ENCODE measurements at regions not wholly inside any gene's neighbourhood (a gene's known extent, or its start where the extent isn't known, plus 50 kb on each side); places are given as distances from the start of the nearest gene placed in this dataset.
"Not testable (repeated sequence)": the region's sequence is repeated elsewhere in the genome, so short reads cannot be mapped to it uniquely, and the experiment has no call there.

- no CpG with 5 or more reads among the region's 1 CpG for WGBS (ENCODE audit: extremely low coverage, insufficient read length, low lambda C conversion rate)
- Histone ChIP-seq H4K5ac (ENCODE audit: insufficient read length, low read depth, low read length) (no peak overlapping the region), H3K56ac (ENCODE audit: insufficient read length, low read depth, low read length) (no peak overlapping the region), H2BK20ac (ENCODE audit: low read depth, low read length, poor library complexity, severe bottlenecking) (no peak overlapping the region), H3K4ac (ENCODE audit: low read depth, low read length) (no peak overlapping the region), H3K4me2 (ENCODE audit: insufficient read depth, insufficient read length, low read length) (no peak overlapping the region), H3K4me1 (ENCODE audit: insufficient read depth, low read length) (no peaks in the 10 kb centered on the region), H3T11ph (ENCODE audit: low read length) (no peak overlapping the region), H4K20me1 (ENCODE audit: control insufficient read depth, insufficient read depth, insufficient read length) (no peaks in the 10 kb centered on the region), H3K27me3 (ENCODE audit: insufficient read depth, low read length) (no peaks in the 10 kb centered on the region), H3K23me2 (ENCODE audit: insufficient read length, low read depth, low read length, poor library complexity, severe bottlenecking) (no peaks in the 10 kb centered on the region), H2BK15ac (ENCODE audit: low read depth, low read length) (no peak overlapping the region), H2BK12ac (ENCODE audit: insufficient read length, low read depth, low read length) (no peak overlapping the region), H2AFZ (ENCODE audit: low read length) (no peak overlapping the region), H2AK5ac (ENCODE audit: insufficient read length, low read length) (no peak overlapping the region), H3K14ac (ENCODE audit: insufficient read depth, low read length) (no peak overlapping the region), H3K23ac (ENCODE audit: insufficient read length, low read depth, low read length) (no peak overlapping the region), H3K79me2 (ENCODE audit: insufficient read depth, low read length) (no peaks in the 10 kb centered on the region), H3K18ac (ENCODE audit: insufficient read length, low read depth, low read length) (no peak overlapping the region), H3K9ac (ENCODE audit: extremely low read depth, insufficient read length, low read length) (no peak overlapping the region), H4K8ac (replicated peaks; ENCODE audit: insufficient read length, low read depth, low read length) (no peak overlapping the region), H2BK5ac (ENCODE audit: insufficient read length, low read length) (no peak overlapping the region), H3K79me1 (ENCODE audit: insufficient read depth, low read depth, low read length, poor library complexity, severe bottlenecking) (no peaks in the 10 kb centered on the region), H3K9me3 (ENCODE audit: control insufficient read depth, low read depth, low read length) (peaks cover 6% of the 10 kb centered on the region), H4K91ac (ENCODE audit: insufficient read length, low read depth, low read length) (no peak overlapping the region), H2BK120ac (ENCODE audit: low read depth, low read length, poor library complexity, severe bottlenecking) (no peak overlapping the region), H3K27ac (ENCODE audit: insufficient read length, low read depth, low read length) (no peak overlapping the region)
- Mint-ChIP-seq H3K27me3 (ENCODE audit: low read depth) (no peaks in the 10 kb centered on the region), H3K4me1 (no peaks in the 10 kb centered on the region), H3K36me3 (ENCODE audit: insufficient read depth in 1 of 3, low read depth in 3 of 3) (peaks cover 0 to 2% (median 0%) of the 10 kb centered on the region in 3 experiments; a peak in 2 of 7 replicates), H3K4me3 (no peak overlapping the region), H3K9me3 (peaks cover 48 to 73% of the 10 kb centered on the region in 2 experiments), H3K27ac (no peak overlapping the region)
- TF ChIP-seq CTCF (conservative IDR thresholded peaks at IDR 0.05): no peak
- no peak for DNase-seq
Measured at GRCh38 chrX:76827672-76828071, 400.2 kb downstream of the MAGEE1 start.

GRCh38 chrX:76840902-76841301, 413.4 kb downstream of the MAGEE1 start:
- not testable (repeated sequence) for H3K27me3 ChIP-seq (ENCODE audit: insufficient read depth, low read length); H4K8ac ChIP-seq (replicated peaks; ENCODE audit: insufficient read length, low read depth, low read length); H3K27ac Mint-ChIP-seq; H3K14ac ChIP-seq (ENCODE audit: insufficient read depth, low read length); H4K91ac ChIP-seq (ENCODE audit: insufficient read length, low read depth, low read length); H2BK15ac ChIP-seq (ENCODE audit: low read depth, low read length); H3K36me3 Mint-ChIP-seq (ENCODE audit: insufficient read depth in 1 of 3, low read depth in 3 of 3); H4K20me1 ChIP-seq (ENCODE audit: control insufficient read depth, insufficient read depth, insufficient read length); H3K56ac ChIP-seq (ENCODE audit: insufficient read length, low read depth, low read length); H3K79me1 ChIP-seq (ENCODE audit: insufficient read depth, low read depth, low read length, poor library complexity, severe bottlenecking); H2BK5ac ChIP-seq (ENCODE audit: insufficient read length, low read length); H2BK120ac ChIP-seq (ENCODE audit: low read depth, low read length, poor library complexity, severe bottlenecking); H3K4me3 Mint-ChIP-seq; H3K4ac ChIP-seq (ENCODE audit: low read depth, low read length); H3T11ph ChIP-seq (ENCODE audit: low read length); H3K18ac ChIP-seq (ENCODE audit: insufficient read length, low read depth, low read length); H3K79me2 ChIP-seq (ENCODE audit: insufficient read depth, low read length); H3K27ac ChIP-seq (ENCODE audit: insufficient read length, low read depth, low read length); H3K4me1 ChIP-seq (ENCODE audit: insufficient read depth, low read length); H3K27me3 Mint-ChIP-seq (ENCODE audit: low read depth); H3K23me2 ChIP-seq (ENCODE audit: insufficient read length, low read depth, low read length, poor library complexity, severe bottlenecking); H4K5ac ChIP-seq (ENCODE audit: insufficient read length, low read depth, low read length); H3K4me1 Mint-ChIP-seq; H2BK12ac ChIP-seq (ENCODE audit: insufficient read length, low read depth, low read length); H2AFZ ChIP-seq (ENCODE audit: low read length); H3K23ac ChIP-seq (ENCODE audit: insufficient read length, low read depth, low read length); H2BK20ac ChIP-seq (ENCODE audit: low read depth, low read length, poor library complexity, severe bottlenecking); H2AK5ac ChIP-seq (ENCODE audit: insufficient read length, low read length); H3K4me2 ChIP-seq (ENCODE audit: insufficient read depth, insufficient read length, low read length); H3K9ac ChIP-seq (ENCODE audit: extremely low read depth, insufficient read length, low read length)
- DNase-seq: peak; percentile 44
- WGBS (ENCODE audit: extremely low coverage, insufficient read length, low lambda C conversion rate): no CpG with 5 or more reads among the region's 16 CpGs
- peaks cover 12% of the 10 kb centered on the region for H3K9me3 ChIP-seq (ENCODE audit: control insufficient read depth, low read depth, low read length)
- H3K9me3 Mint-ChIP-seq: peaks cover 80 to 92% of the 10 kb centered on the region in 2 experiments

Measured in H9 (cell line).